ENCODE measurements at regions not wholly inside any gene's neighbourhood (a gene's known extent, or its start where the extent isn't known, plus 50 kb on each side); places are given as distances from the start of the nearest gene placed in this dataset.

DNA sequence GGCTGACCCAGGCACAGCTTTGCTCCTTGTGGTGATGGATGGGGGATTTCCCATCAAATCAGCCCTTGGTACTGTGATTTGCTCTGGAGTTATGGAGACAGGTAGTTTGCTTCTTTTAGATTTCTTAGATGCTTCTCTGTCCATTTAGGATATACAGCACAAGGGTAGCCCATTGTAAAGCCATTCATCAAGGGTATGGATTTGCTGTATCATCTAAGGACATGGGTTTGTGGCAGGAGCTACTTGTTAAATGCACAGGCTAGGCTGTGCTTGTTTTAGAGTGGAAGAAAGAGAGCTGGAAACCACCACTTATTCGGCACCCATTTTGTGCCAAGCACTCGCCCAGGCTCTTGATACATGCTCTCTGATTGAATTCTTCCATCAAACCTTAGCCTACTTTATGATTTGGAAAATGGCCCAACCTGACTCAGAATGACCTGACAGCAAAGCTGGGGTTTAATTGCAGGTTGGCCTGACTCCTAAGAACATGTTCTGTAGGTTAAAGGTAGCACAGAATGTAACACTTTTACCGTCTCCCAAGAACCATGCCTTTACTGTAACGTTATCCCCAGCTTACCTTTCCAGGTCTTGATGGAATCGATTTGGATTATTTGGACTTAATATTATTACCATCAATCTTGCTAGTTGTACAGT, 168.0 kb downstream of the SNX10 start:
- DNase-seq = no peak

DNA sequence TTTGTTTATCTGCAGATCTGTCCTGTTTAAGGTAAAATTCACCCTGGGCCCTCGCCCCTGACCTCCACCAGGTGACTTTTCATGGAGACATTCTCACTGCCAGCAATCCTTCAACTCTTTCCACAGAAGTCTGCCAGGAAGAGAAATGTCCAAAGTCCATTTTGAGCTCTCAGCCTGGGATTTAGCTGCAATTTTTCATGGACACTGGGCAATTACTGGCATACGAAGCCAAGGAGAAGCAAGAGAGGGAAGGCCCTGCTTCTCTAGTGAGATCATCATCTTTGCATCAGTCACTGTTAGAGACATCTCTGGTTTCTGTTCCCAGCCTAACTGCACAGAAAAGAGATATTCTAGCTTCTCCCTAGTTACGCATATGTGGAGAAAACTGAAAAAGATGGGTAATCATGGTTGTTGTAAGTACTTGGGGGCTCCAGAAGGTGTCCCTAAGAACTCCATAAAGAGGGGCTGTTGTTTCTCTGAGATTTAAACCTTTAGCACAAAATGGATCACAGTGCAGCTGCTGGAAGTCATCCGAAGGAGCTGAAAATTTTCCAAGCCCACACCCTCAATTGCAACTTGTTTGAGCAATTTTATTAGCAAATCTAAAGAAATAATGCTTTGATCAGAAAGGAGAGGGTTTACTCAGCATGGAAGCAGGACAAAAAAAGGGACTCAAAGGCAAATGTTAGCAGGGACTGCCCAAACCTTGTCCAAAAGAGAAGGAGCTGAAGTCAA, 168.9 kb downstream of the SNX10 start:
- DNase-seq = no peak

DNA sequence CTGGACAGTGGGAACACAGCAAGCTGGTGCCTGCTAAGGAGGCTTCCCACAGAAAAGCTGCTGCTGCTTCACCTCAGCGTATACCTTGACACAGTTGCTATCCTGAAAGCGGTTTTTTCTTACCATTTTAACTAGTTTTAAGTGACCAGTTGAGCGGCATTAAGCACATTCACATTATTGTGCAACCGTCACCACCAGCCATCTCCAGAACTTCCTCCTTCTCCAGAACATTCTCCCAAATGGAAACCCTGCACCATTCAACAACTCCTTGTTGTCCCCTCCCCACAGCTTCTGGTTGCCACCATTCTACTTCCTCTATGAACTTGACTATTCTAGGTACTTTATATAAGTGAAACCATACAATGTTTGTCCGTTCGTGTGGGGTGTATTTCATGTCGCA, 169.9 kb downstream of the SNX10 start:
- DNase-seq = no peak

DNA sequence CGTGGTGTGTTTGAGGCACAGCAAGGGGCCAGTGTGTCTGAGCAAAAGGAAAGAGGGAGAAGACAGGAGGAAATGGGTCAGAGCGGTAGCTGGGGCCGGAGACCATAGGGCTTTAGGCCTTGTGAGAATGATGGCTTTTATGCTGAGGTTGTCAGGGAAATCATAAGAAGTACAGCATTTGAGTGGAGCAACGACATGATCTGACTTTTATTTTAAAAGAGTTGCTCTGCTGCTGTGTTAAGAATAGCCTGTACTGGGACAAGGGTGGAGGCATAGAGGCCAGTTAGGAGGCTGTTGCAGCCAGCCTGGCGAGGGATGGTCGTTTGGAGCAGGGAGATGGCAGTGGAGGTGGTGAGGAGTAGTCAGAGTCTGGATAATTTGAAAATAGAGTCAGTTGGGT, 174.3 kb downstream of the SNX10 start:
- no peak for DNase-seq

DNA sequence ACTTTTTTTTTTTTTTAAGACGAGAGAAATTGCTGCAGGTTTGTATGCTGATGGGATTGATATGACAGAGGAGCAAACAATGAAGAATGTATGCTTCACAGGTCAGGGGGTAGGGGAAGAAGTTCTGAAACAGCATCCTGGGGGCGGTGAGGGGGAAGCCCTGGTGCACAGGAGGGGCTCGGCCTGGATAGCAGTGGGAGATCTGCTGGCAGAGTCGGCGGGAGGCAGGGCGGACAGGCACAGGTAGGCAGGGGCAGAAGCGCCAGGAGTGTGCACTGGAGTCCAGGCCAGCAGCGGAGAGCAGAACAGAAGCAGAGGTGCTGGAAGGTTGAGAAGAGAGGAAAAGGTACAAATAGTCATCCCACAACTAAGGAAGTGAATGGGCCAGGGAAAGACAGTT, 175.4 kb downstream of the SNX10 start:
- no peak for DNase-seq

DNA sequence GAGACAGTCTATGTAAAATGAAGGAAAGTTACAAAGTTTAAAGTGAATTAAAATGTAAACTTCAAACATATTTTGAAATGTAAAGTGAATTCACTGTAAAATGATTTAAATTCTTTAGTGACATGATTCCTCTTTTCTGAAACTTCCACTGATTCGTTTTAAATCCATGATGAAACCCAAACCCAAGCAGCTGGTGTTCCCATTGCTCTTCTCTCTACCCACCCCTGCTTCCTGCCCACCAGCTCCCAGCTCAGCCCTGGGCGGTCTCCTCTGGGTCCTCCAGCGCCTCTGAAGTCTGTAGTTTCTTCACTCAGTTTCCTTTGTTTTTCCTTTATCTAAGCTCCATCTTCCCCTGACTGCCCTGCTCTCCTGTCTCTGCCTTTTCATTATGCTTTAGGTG, 175.9 kb downstream of the SNX10 start:
- no peak for DNase-seq

DNA sequence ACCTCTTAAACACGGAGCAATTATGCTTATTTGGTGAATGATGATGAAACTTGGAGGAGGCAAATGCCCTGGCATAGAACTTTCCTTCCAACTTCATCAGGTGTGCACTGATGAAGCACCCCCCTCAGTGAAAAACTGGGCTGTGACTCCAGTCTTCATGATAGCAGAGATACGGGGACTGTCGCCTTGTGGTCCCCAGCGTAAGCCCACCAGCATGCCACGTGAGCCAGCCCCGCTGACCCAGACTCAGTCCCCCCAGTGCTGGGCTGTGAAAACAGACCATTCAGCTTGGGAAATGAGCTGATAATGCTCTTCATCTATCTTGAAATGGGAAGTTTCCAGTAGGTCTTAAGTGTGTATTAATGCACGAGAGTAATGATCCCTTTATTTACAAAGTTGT, 177.0 kb downstream of the SNX10 start:
- no peak for DNase-seq

DNA sequence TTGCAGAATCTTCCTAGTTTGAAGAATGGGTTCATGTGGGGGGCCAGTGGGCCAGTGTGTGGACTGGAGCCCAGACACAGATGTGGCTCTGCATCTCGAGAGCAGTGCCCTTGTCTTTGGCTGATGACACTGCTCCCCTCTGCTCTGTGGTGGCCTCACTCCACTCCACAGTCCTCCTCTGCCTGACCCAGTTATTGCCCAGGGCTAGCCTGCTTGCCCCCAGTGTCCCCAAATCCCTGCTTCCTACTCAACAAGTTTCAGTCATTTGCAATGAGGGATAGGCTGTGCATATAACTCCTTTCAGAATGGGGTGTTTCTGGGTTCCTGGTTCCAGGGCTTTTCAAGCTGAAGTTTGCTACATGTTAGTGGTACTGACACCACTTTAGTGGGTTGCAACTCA, 177.5 kb downstream of the SNX10 start:
- DNase-seq = no peak

DNA sequence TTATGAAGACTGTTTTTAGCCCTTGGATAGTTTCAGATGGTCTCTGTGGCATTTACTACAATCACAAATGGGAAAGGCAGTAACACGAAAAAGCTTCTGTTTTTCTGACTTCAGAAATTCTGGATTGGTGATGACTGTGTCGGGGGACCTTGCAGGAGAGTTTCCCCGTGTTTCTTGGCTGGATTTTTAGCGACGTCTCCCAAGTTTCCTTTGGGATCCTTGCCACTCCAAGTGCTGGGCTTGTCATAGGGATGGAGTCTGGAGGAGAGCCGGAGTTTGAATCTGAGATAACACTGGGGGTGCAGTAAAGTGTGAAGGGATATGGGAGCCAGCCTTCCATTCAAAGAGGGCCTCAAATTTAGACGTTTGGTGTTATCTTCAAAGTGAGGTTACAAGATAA, 179.0 kb downstream of the SNX10 start:
- no peak for DNase-seq

DNA sequence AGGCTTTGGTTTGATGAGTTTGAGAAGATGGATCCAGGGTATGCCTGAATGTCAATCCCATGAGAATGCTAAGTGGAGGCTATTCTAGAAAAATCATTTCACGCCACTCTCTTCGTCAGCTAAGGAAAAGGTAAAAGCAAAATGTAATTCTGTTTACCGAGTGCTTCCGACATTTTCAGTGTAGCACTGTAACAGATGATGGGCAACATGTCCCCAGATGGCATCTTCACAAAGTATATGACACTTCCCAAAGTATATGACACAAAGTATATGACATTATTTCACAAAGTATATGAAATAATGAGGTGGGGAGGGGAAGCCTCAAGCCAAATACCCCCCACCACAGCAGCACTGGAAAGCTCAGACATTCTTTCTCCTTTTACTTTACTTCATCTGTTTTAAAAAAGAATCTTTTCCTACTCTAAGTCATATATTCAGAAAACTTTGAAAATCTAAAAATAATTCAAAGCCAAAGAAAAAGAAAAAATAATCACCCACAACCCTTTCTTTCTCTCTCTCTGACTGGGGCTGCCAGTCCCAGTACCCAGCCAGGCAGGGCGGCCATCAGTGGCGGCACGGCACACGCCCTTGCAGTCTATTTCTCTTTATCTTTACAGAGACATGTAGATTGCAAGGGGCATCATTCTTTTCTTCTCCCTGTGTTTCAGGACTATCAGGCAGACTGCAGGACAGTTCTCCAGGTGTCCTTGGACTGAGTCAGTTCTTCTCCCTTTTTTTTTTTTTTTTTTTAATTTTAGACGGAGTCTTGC, 179.8 kb downstream of the SNX10 start:
- DNase-seq = no peak

DNA sequence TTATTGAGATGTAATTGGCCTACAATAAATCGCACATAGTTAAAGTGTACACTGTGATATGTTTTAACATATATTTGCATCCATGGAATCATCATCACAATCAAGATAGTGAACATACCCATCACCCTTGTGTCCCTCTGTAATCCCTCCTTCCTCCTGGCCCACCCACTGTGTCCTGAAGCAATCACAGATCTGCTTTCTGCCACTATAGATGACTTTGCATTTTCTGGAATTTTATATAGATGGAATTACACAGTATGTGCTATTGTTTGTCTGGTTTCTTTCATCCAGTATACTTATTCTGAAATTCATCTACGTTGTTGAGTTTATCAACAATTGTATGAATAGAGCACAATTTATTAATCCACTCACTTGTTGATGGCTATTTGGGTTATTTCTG, 181.3 kb downstream of the SNX10 start:
- DNase-seq = no peak

DNA sequence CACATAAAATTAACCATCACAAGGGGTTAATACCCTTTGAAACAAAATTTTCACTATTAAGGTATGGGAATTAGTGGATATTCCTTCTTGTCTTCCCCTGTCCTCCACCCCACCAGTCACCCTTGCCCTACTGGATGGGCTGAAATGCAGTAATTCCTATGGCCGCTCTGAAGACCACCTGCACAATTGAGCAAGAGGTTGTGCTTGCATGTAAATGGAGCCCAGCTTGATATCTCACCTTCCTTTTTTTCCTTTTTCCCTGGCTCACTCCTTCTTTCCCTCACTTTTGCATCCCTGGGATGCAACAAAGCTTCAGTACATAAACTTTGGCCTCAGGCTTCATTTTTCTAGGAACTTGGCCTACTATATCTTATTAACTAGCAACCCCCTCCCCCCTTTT, 184.6 kb downstream of the SNX10 start:
- no peak for DNase-seq

DNA sequence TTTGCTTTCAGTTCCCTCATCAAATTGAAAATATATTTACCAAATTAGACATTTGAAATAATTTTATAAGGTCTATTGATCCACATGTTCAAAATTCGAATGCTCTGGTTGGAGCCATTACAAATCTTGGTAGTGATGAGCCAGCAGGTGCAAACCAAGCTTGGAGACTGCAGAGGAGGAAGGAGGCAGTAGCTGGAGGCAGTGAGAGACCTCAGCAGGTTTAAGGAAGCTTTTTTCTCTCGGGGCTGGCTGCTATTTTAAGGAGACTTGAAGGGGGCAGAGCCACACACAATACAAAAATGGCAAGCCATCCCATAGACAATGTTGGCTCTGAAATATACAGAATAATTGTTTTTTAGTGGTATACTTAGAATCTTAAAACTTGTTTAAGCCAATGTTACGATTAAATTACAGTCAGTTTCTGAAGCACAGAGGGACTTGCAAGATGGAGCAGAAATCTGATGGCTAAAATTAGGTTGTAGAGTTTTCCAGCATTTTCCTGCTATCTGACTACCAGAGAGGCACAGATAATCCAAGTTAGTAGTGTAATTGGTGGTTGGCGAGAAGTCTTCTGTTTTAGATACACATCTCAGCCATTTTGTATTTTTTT, 185.8 kb downstream of the SNX10 start:
- no peak for DNase-seq

DNA sequence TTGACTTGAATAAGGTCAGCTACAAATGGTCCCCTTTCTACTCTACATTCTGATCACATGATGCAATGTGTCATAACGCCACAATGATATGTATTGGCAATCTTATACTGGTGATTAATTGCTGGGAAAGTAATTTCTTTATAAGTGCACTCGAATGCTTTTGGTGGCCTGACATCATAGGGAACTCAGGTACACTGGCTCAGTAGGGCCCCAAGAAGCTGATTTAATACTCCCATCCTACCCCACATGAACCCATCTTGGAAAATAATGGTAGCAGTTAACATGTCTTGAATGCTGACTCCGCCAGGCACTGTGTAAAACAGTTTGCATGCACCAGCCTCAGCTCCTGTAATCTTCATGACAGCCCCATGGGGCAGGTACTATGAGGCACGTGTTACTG, 186.9 kb downstream of the SNX10 start:
- DNase-seq = no peak

DNA sequence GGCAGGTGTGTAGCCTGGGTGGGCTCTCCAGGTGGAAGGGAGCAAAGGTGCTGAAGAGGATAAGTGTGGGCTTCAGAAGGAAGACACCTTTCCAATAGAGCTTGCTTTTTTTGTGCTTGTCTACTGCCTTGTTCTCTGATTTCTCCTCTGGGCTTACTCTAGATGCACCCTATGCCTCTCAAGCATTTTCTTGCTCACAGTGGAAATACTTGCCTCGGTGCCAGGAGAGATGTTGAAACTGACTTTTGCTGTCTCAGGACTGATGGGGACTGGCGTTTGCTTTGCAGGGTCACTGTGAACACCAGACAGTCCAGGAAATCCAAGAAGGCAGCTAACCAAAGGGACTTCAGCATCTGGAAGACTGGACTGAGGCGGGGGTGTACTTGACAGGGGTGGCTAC, 187.9 kb downstream of the SNX10 start:
- no peak for DNase-seq

DNA sequence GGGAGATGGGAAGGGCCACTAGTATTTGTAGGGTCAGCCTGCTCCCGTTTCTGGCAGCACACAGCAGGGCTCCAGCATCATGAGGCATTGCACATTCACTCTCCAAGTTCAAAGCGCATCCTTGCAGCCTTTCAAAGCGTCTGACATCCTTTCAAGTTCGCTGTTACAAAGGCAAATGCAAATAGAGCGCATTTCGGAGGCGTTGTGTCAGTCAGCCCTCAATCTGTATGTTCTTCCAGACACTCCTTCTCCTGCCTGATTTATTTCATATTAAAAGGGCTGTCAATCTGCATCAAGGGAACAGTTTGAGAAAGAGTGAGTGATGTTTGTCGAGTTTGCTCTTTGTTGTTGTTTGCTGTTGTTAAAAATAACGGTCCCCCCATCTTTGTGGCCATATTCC, 188.5 kb downstream of the SNX10 start:
- no peak for DNase-seq

DNA sequence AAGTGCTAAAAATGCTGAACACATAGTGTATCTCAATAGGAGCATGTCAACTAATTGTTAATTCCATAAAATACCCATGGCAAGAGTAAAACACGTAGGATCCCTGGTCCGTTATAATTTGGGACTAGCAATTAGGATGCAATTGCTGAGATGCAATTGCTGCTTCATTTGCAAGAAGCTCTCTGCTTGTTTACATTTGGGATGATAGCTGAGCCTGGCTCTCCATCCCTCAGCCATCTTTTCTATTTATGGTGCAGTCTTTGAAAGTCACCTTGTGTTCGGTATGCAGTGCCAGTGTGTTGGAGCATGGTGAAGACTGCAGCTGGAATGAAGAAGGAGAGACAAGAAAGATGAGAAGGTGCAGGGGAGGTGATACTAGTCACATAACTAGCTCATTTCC, 191.3 kb downstream of the SNX10 start:
- no peak for DNase-seq

DNA sequence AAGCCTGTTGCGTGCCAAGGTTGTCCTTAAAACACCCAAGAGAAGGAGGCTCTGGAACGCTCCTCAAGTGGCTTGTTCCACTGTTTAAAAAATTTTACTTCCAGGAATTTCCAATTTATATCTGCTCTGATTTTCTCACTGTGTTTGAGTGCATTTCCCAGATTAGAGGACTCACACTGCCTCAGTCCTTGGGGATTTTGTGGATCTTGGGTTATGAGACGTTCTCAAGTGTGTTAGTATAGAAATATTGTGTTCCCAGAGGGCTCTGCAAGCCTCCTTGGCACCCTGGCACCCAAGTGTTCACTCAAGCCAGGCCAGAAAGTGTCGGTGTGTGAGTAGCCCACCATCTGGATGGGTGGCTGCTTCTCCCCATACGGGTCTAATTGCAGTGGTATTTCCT, 192.2 kb downstream of the SNX10 start:
- DNase-seq = no peak

DNA sequence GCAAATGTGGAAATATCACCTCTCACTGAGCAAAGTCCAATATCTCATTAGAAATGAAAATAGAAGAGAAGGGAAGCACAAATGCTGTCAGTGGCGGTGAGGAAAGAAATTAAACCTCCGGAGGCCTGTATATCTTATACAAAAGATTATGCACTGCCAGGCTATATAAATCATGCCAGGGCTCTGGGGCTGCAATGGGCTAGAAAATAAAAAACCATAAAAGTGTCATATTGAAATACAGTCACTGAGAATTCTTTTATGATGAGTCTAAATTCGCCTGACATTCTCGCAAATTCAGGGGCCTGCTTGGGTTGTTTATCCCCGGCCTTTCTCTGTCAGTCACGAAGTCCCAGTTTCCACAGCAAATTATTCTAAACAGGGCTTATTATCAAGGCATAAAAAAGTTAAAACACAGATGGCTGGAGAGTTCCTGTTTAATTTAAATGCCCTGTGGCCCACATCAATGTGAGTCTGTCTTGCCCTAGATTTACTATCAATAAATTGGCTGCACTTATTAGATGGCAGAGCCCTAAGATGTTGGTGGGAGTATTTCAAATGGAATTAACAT, 193.8 kb downstream of the SNX10 start:
- no peak for DNase-seq

DNA sequence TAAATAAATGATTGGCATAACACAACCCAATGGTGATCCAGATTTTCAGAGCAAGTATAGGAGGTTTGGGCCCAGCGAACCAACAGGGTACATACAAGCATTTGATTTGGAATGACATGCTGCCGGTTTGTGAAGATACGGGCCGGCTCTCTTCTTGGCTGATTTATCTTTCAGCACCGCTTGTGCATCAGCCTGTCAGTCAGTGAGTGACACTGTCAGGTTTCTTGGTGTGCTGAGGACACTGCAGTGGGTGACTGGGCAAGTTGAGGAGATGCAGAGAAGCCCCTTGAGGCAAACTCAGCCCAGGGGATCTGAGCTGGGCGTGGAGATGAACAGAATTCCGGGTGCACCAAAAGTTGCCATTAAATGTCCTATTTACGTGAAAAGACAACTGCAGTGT, 194.5 kb downstream of the SNX10 start:
- DNase-seq = no peak

DNA sequence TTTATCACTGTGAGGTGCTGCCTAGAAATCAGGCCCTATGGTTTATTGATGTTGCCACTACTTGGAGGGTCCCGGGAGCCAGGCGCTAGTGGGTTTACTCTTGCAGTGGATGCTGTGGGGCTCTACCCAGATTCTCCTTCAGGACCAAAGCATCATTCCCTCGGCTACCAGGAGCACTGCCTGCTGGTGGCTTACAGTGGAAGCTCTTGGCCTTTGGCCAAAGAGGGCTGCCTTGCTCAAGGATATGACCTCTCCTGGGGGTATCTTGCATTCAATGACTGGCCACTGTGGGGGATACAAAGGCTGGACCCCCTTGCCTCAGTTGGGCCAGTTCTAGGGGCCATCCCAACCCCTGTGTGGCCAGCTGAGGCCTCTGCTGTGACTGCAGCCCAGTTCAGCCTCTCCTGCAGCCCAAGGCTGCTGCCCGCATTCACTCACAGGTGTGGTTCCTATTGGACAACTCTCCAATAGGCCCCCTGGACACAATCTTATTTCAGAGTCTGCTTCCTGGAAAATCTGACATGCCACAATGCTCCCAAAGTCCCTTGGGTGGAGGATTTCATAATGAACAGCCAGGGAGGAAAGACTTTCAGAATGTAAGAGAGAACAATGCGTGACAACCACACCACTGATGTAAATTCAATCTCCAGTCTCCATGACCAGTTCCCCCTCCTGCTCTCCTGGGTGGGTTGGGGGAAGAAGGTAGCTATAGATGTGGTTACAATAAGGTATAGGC, 196.3 kb downstream of the SNX10 start:
- no peak for DNase-seq

DNA sequence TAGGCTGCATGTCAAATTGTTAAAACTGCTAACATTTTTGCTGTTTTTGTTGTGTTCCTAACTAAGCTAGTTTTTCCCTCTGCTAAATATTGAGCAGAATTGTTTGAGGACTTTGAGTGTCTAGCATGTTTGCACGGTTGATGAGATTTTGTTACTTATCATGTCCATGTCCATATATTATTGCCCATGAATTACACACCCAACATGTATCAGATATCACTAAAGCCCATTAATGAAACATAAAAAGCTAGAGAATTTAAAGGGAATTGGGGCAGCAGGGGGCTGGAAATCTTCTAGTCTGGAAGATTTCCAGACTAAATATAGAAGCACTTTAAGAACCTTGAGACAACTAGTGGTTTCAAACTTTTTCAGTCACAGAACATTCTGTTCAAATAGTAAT, 197.7 kb downstream of the SNX10 start:
- DNase-seq = no peak
